NCI-H1436 (cell line): ENCODE measurements at regions not wholly inside any gene's neighbourhood (a gene's known extent, or its start where the extent isn't known, plus 50 kb on each side); places are given as distances from the start of the nearest gene placed in this dataset.

Source experiments
- DNase-seq: peaks from one replicate; lab custom pipeline; 2025; lab: John Stamatoyannopoulos, UW

- no peak for DNase-seq
Observed at GRCh38 chr20:4513720-4514119, 172.5 kb upstream of the PRNP start.

GRCh38 chr20:4512891-4513550, 173.2 kb upstream of the PRNP start:
- no peak for DNase-seq

- no peak for DNase-seq
Observed at GRCh38 chr20:4511776-4512175, 174.5 kb upstream of the PRNP start.

GRCh38 chr20:4509825-4510522, 176.3 kb upstream of the PRNP start:
- DNase-seq: no peak

GRCh38 chr20:4508773-4509172, 177.5 kb upstream of the PRNP start:
- DNase-seq: no peak

GRCh38 chr20:4507288-4507719, 179.0 kb upstream of the PRNP start:
- no peak for DNase-seq

- no peak for DNase-seq
Observed at GRCh38 chr20:4504814-4505213, 181.4 kb upstream of the PRNP start.

- no peak for DNase-seq
Observed at GRCh38 chr20:4502756-4503155, 183.5 kb upstream of the PRNP start.

GRCh38 chr20:4493386-4493785, 192.9 kb upstream of the PRNP start:
- no peak for DNase-seq

- DNase-seq: no peak
Observed at GRCh38 chr20:4491643-4492042, 194.6 kb upstream of the PRNP start.

GRCh38 chr20:4490606-4491280, 195.5 kb upstream of the PRNP start:
- DNase-seq: no peak

- no peak for DNase-seq
Observed at GRCh38 chr20:4490045-4490444, 196.2 kb upstream of the PRNP start.

GRCh38 chr20:4488407-4489339, 197.6 kb upstream of the PRNP start:
- DNase-seq: no peak

- DNase-seq: peak; percentile 5
Observed at GRCh38 chr20:4484379-4484997, 201.8 kb upstream of the PRNP start.

GRCh38 chr20:4483961-4484360, 202.3 kb upstream of the PRNP start:
- no peak for DNase-seq

GRCh38 chr20:4483486-4483885, 202.8 kb upstream of the PRNP start:
- no peak for DNase-seq

GRCh38 chr20:4480104-4480503, 206.2 kb upstream of the PRNP start:
- no peak for DNase-seq

- DNase-seq: no peak
Observed at GRCh38 chr20:4476903-4477500, 209.3 kb upstream of the PRNP start.

- DNase-seq: no peak
Observed at GRCh38 chr20:4472906-4473305, 213.3 kb upstream of the PRNP start.

- DNase-seq: no peak
Observed at GRCh38 chr20:4471221-4471620, 215.0 kb upstream of the PRNP start.

GRCh38 chr20:4470375-4470774, 215.9 kb upstream of the PRNP start:
- no peak for DNase-seq
